Thyroid gland (tissue), 4 donors: ENCODE measurements at regions not wholly inside any gene's neighbourhood (a gene's known extent, or its start where the extent isn't known, plus 50 kb on each side); places are given as distances from the start of the nearest gene placed in this dataset.

Experiments used
- CTCF ChIP-seq, 6 experiments: fragments of 200-600 bp in 3 of 6; fragments of 450-650 bp in 3 of 6; sonication (generic) in 3 of 6; IDR thresholded peaks; one replicate each; pipeline ENCODE4 v1.5.1; 2016 to 2019; ENCODE audit warnings: antibody characterized with exemption in 6 of 6, mild to moderate bottlenecking in 2 of 6, inconsistent platforms in 1 of 6, moderate library complexity in 1 of 6
- POLR2A ChIP-seq, 2 donors: fragments of 450-650 bp; IDR thresholded peaks; one replicate each; pipeline ENCODE4 v1.6.1; 2017; ENCODE audit warnings: antibody characterized with exemption in 2 of 2, mild to moderate bottlenecking in 2 of 2, moderate library complexity in 1 of 2

- TF ChIP-seq CTCF (IDR thresholded peaks at IDR 0.05) (no peak), POLR2A (IDR thresholded peaks at IDR 0.05) (no peak)
Observed at GRCh38 chr11:115784796-115785521, 280.7 kb upstream of the CADM1 start.
